GM10248 (cell line): ENCODE measurements at regions not wholly inside any gene's neighbourhood (a gene's known extent, or its start where the extent isn't known, plus 50 kb on each side); places are given as distances from the start of the nearest gene placed in this dataset.

Source experiments
- CTCF ChIA-PET: fragments of 300-600 bp; sonication (Branson Sonifier 250); formaldehyde crosslinking; extraction: SDS; loops from one replicate; lab custom pipeline; 2021; ENCODE audit warnings: antibody characterized with exemption; lab: Yijun Ruan, JAX
- POLR2A ChIA-PET: fragments of 350-650 bp; sonication (Branson Sonifier 250); formaldehyde crosslinking; extraction: SDS; loops from one replicate; lab custom pipeline; 2020; ENCODE audit warnings: antibody characterized with exemption; lab: Yijun Ruan, JAX
- DNase-seq: peaks from one replicate; pipeline ENCODE4 v3.0.0; 2012; ENCODE audit errors: extremely low spot score
- CTCF ChIP-seq: IDR thresholded peaks from 2 replicates; pipeline ENCODE4 v1.5.1; 2012; ENCODE audit warnings: mild to moderate bottlenecking, low read depth; ENCODE audit errors: extremely low read depth, missing control alignments, control extremely low read depth

GRCh38 chr10:52523696-52524095, 209.6 kb downstream of the DKK1 start:
- CTCF ChIA-PET: no interaction called here
- no peak for TF ChIP-seq CTCF

GRCh38 chr10:52525761-52526160, 211.7 kb downstream of the DKK1 start:
- CTCF ChIA-PET: interaction anchor here (1.3 kb wide), 1 partner anchor 8 kb away, joined by 4 read pairs; no protein-coding TSS in a partner anchor
- POLR2A ChIA-PET: no interaction called here
- DNase-seq: no peak

More at GRCh38 chr10:52523696-52524095, 209.6 kb downstream of the DKK1 start:
- POLR2A ChIA-PET: no interaction called here
- DNase-seq: no peak

GRCh38 chr10:52526251-52526823, 212.3 kb downstream of the DKK1 start:
- no peak for TF ChIP-seq CTCF
- ChIA-PET POLR2A (interaction anchor here (0.6 kb wide), 1 partner anchor 279 kb away, joined by 3 read pairs; no protein-coding TSS in a partner anchor), CTCF (no interaction called here)
- DNase-seq: no peak

More at GRCh38 chr10:52525761-52526160, 211.7 kb downstream of the DKK1 start:
- no peak for TF ChIP-seq CTCF

GRCh38 chr10:52532650-52533290, 218.7 kb downstream of the DKK1 start:
- TF ChIP-seq CTCF: no peak
- no peak for DNase-seq
- POLR2A ChIA-PET: no interaction called here
- CTCF ChIA-PET: no interaction called here

- ChIA-PET POLR2A (no interaction called here), CTCF (interaction anchor here (1.0 kb wide), 1 partner anchor 9 kb away, joined by 4 read pairs; no protein-coding TSS in a partner anchor)
- no peak for TF ChIP-seq CTCF
These were observed 219.9 kb downstream of the DKK1 start for GRCh38 chr10:52533986-52534385.

GRCh38 chr10:52539463-52539862, 225.4 kb downstream of the DKK1 start:
- no peak for TF ChIP-seq CTCF
- no peak for DNase-seq
- POLR2A ChIA-PET: no interaction called here
- CTCF ChIA-PET: no interaction called here

More at GRCh38 chr10:52533986-52534385, 219.9 kb downstream of the DKK1 start:
- no peak for DNase-seq
